M059J (cell line): ENCODE measurements at regions not wholly inside any gene's neighbourhood (a gene's known extent, or its start where the extent isn't known, plus 50 kb on each side); places are given as distances from the start of the nearest gene placed in this dataset.
"Not testable (repeated sequence)": the region's sequence is repeated elsewhere in the genome, so short reads cannot be mapped to it uniquely, and the experiment has no call there.

ENCODE experiments used
- DNase-seq: peaks from one replicate; pipeline ENCODE4 v3.0.0-alpha.2; 2012; ENCODE audit warnings: low read depth

GRCh38 chr2:143873886-143874285 is 646.0 kb downstream of the ZEB2 start:
- DNase-seq = no peak

- no peak for DNase-seq
Measured at GRCh38 chr2:143870696-143871095, 649.2 kb downstream of the ZEB2 start.

GRCh38 chr2:143856978-143857377 is 662.9 kb downstream of the ZEB2 start:
- DNase-seq = no peak

GRCh38 chr2:143852759-143853158 is 667.2 kb downstream of the ZEB2 start:
- DNase-seq = no peak

GRCh38 chr2:143850084-143850483 is 669.8 kb downstream of the ZEB2 start:
- no peak for DNase-seq

GRCh38 chr2:143847257-143847656 is 672.7 kb downstream of the ZEB2 start:
- no peak for DNase-seq

GRCh38 chr2:143844986-143845385 is 674.9 kb downstream of the ZEB2 start:
- no peak for DNase-seq

GRCh38 chr2:143843686-143844085 is 676.2 kb downstream of the ZEB2 start:
- no peak for DNase-seq

- no peak for DNase-seq
Measured at GRCh38 chr2:143842836-143843235, 677.1 kb downstream of the ZEB2 start.

GRCh38 chr2:143841935-143842334 is 678.0 kb downstream of the ZEB2 start:
- peak; percentile 7 for DNase-seq

- DNase-seq = no peak
Measured at GRCh38 chr2:143840601-143841000, 679.3 kb downstream of the ZEB2 start.

GRCh38 chr2:143840194-143840593 is 679.7 kb downstream of the ZEB2 start:
- no peak for DNase-seq

GRCh38 chr2:143839456-143839855 is 680.5 kb downstream of the ZEB2 start:
- DNase-seq = no peak

- not testable (repeated sequence) for DNase-seq
Measured at GRCh38 chr2:143837055-143837454, 682.9 kb downstream of the ZEB2 start.

GRCh38 chr2:143835481-143835880 is 684.4 kb downstream of the ZEB2 start:
- no peak for DNase-seq

GRCh38 chr2:143833015-143833660 is 686.8 kb downstream of the ZEB2 start:
- no peak for DNase-seq

GRCh38 chr2:143830476-143830875 is 689.4 kb downstream of the ZEB2 start:
- peak; percentile 15 for DNase-seq

GRCh38 chr2:143828763-143829537 is 691.0 kb downstream of the ZEB2 start:
- no peak for DNase-seq

GRCh38 chr2:143824791-143825190 is 695.1 kb downstream of the ZEB2 start:
- no peak for DNase-seq

GRCh38 chr2:143823876-143824275 is 694.7 kb downstream of the ARHGAP15 start:
- DNase-seq = no peak

- DNase-seq = no peak
Measured at GRCh38 chr2:143823296-143823695, 694.1 kb downstream of the ARHGAP15 start.

GRCh38 chr2:143822736-143823135 is 693.5 kb downstream of the ARHGAP15 start:
- no peak for DNase-seq

- DNase-seq = no peak
Measured at GRCh38 chr2:143819764-143820163, 690.5 kb downstream of the ARHGAP15 start.
